ENCODE measurements at regions not wholly inside any gene's neighbourhood (a gene's known extent, or its start where the extent isn't known, plus 50 kb on each side); places are given as distances from the start of the nearest gene placed in this dataset.

DNA sequence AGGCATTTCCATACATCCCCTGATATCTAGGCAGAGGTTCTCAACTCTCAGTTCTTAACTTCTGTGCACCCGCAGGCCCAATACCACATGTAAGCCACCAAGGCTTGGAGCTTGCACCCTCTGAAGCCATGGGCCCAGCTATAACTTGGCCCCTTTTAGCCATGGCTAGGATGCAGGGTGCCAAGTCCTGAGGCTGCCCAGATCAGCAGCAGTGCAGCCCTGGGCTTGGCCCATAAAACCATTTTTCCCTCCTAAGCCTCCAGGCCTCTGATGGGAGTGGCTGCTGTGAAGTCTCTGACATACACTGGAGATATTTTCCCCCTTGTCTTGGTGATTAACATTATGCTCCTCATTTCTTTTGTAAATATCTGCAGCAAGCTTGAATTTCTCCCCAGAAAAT lies 110.3 kb upstream of the CNTN1 start:
- DNase-seq, result no peak
- Histone ChIP-seq H3K9me3 (ENCODE audit: low read depth) (no peaks in the 10 kb centered on the region), H3K9ac (no peak overlapping the region), H3K36me3 (ENCODE audit: low read depth) (no peaks in the 10 kb centered on the region), H3K79me2 (ENCODE audit: insufficient read depth) (no peaks in the 10 kb centered on the region), H3K27ac (no peak overlapping the region), H3F3A (ENCODE audit: insufficient read depth) (no peaks in the 10 kb centered on the region), H4K20me1 (ENCODE audit: insufficient read depth) (no peaks in the 10 kb centered on the region), H2AFZ (no peak overlapping the region), H3K4me2 (ENCODE audit: unreplicated experiment) (no peak overlapping the region), H3K4me3 (no peak overlapping the region), H3K4me1 (ENCODE audit: insufficient read depth) (no peaks in the 10 kb centered on the region), H3K9me2 (ENCODE audit: insufficient read depth) (no peaks in the 10 kb centered on the region), H3K27me3 (replicated peaks; ENCODE audit: insufficient read depth) (no peaks in the 10 kb centered on the region)
- 40 to 60% methylated on average over 1 of the region's 1 CpG for WGBS, 2 experiments (ENCODE audit: low coverage in 1 of 2, low lambda C conversion rate in 2 of 2, missing lambda C conversion rate in 2 of 2)
- TF ChIP-seq EZH2 (IDR thresholded peaks at IDR 0.05; ENCODE audit: insufficient read depth, poor library complexity, severe bottlenecking) (no peak), EZH2phosphoT487 (IDR thresholded peaks at IDR 0.05; ENCODE audit: insufficient read depth, low read depth) (no peak)
- in situ Hi-C loops (cut with MboI), result no loop called here

DNA sequence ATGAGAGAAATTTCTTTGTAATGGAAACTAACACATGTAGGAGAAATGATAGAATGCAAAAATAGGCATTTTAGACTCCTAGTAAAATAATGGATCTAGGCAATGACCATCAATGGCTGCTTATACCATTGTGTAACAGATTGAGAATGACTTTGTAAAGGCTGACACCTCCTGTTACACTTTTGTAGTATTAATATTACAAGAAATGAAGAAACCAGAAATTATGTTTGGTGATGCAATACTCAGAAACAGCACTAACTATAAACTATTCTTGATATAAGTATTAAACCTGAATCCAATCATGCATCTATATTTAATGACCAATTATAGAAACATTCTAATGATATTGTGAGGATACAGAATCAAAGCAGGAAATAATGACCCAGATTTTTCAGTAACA lies 108.5 kb upstream of the CNTN1 start:
- Histone ChIP-seq H2AFZ (no peak overlapping the region), H3F3A (ENCODE audit: insufficient read depth) (no peaks in the 10 kb centered on the region), H3K27me3 (replicated peaks; ENCODE audit: insufficient read depth) (no peaks in the 10 kb centered on the region), H3K9me3 (ENCODE audit: low read depth) (no peaks in the 10 kb centered on the region), H3K4me2 (ENCODE audit: unreplicated experiment) (no peak overlapping the region), H3K36me3 (ENCODE audit: low read depth) (no peaks in the 10 kb centered on the region), H4K20me1 (ENCODE audit: insufficient read depth) (no peaks in the 10 kb centered on the region), H3K4me3 (no peak overlapping the region), H3K4me1 (ENCODE audit: insufficient read depth) (no peaks in the 10 kb centered on the region), H3K9me2 (ENCODE audit: insufficient read depth) (no peaks in the 10 kb centered on the region), H3K27ac (no peak overlapping the region), H3K9ac (no peak overlapping the region), H3K79me2 (ENCODE audit: insufficient read depth) (no peaks in the 10 kb centered on the region)
- DNase-seq, result no peak
- no peak for TF ChIP-seq EZH2phosphoT487 (IDR thresholded peaks at IDR 0.05; ENCODE audit: insufficient read depth, low read depth)
- no peak for TF ChIP-seq EZH2 (IDR thresholded peaks at IDR 0.05; ENCODE audit: insufficient read depth, poor library complexity, severe bottlenecking)
- in situ Hi-C loops (cut with MboI), result no loop called here

DNA sequence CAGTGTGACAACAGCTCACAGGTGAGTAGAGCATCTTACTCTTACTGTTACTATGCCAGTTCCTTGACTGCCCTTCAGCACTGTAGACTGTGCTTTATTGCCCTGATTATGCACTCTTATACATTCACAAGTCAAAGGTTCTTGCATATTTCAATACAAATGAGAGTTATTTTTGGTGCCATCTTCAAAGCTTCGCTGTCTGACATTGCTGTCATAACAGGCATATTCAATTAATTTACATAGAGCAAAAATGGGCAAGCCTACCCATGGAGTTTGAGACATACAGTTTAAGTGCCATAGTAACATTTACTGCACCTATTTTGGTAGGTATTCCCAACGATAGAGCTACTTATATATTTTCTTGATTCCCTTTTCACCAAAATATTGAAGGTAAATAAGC lies 107.5 kb upstream of the CNTN1 start:
- DNase-seq, result no peak
- WGBS, 2 experiments (ENCODE audit: low coverage in 1 of 2, low lambda C conversion rate in 2 of 2, missing lambda C conversion rate in 2 of 2), result 31 to 42% methylated on average over 2 of the region's 2 CpGs
- Histone ChIP-seq H3K4me1 (ENCODE audit: insufficient read depth) (no peaks in the 10 kb centered on the region), H3K9ac (no peak overlapping the region), H3F3A (ENCODE audit: insufficient read depth) (no peaks in the 10 kb centered on the region), H4K20me1 (ENCODE audit: insufficient read depth) (no peaks in the 10 kb centered on the region), H3K79me2 (ENCODE audit: insufficient read depth) (no peaks in the 10 kb centered on the region), H2AFZ (no peak overlapping the region), H3K4me2 (ENCODE audit: unreplicated experiment) (no peak overlapping the region), H3K27ac (no peak overlapping the region), H3K27me3 (replicated peaks; ENCODE audit: insufficient read depth) (no peaks in the 10 kb centered on the region), H3K36me3 (ENCODE audit: low read depth) (no peaks in the 10 kb centered on the region), H3K9me2 (ENCODE audit: insufficient read depth) (no peaks in the 10 kb centered on the region), H3K9me3 (ENCODE audit: low read depth) (no peaks in the 10 kb centered on the region), H3K4me3 (no peak overlapping the region)
- in situ Hi-C loops (cut with MboI), result no loop called here
- TF ChIP-seq EZH2 (IDR thresholded peaks at IDR 0.05; ENCODE audit: insufficient read depth, poor library complexity, severe bottlenecking), result no peak
- TF ChIP-seq EZH2phosphoT487 (IDR thresholded peaks at IDR 0.05; ENCODE audit: insufficient read depth, low read depth), result no peak

DNA sequence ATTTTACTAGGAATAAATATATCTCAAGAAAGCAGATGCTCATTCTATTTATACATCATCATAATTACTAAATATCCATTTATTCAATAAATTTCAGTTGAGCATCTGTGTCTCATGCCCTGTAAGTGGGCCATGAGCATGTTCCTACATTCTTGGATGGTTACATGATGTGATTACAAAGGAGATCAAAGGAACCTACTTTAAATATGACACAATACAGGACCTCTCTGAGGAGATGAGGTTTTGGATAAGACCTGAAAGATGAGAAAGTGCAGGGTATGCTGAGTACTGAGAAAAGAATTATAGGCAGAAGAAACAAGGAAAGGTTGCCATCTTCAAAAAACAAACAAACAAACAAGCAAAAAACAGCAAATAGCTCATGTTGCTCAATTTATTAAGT lies 105.4 kb upstream of the CNTN1 start:
- no peaks in the 10 kb centered on the region for H3K4me1 ChIP-seq (ENCODE audit: insufficient read depth)
- no peaks in the 10 kb centered on the region for H3K9me2 ChIP-seq (ENCODE audit: insufficient read depth)
- no peaks in the 10 kb centered on the region for H3K79me2 ChIP-seq (ENCODE audit: insufficient read depth)
- H3K9ac ChIP-seq, result no peak overlapping the region
- no peak for DNase-seq
- no peak overlapping the region for H3K27ac ChIP-seq
- H3K27me3 ChIP-seq (replicated peaks; ENCODE audit: insufficient read depth), result no peaks in the 10 kb centered on the region
- TF ChIP-seq EZH2 (IDR thresholded peaks at IDR 0.05; ENCODE audit: insufficient read depth, poor library complexity, severe bottlenecking) (no peak), EZH2phosphoT487 (IDR thresholded peaks at IDR 0.05; ENCODE audit: insufficient read depth, low read depth) (no peak)
- no peaks in the 10 kb centered on the region for H4K20me1 ChIP-seq (ENCODE audit: insufficient read depth)
- H3K9me3 ChIP-seq (ENCODE audit: low read depth), result no peaks in the 10 kb centered on the region
- no peak overlapping the region for H3K4me3 ChIP-seq
- H2AFZ ChIP-seq, result no peak overlapping the region
- no peak overlapping the region for H3K4me2 ChIP-seq (ENCODE audit: unreplicated experiment)
- in situ Hi-C loops (cut with MboI), result no loop called here
- H3F3A ChIP-seq (ENCODE audit: insufficient read depth), result no peaks in the 10 kb centered on the region
- no peaks in the 10 kb centered on the region for H3K36me3 ChIP-seq (ENCODE audit: low read depth)

DNA sequence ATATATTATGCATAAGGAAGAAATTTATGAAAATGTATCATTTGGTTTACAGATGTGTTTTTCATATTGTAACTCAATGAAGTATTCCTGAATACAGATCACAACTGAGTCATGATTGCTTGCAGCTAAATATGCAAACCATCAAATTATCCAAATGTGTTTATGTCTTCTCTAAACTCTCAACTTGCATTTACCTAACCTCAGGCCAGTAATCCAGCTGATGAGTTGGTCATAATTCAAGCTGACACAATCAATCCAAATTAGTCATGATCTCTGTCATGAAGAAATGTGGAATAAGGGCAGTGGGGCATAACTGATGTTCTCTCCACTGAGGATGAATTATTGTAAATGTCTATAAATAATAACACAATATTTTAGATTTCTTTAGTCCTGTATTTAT lies 104.8 kb upstream of the CNTN1 start:
- H2AFZ ChIP-seq, result no peak overlapping the region
- H3K79me2 ChIP-seq (ENCODE audit: insufficient read depth), result no peaks in the 10 kb centered on the region
- H3F3A ChIP-seq (ENCODE audit: insufficient read depth), result no peaks in the 10 kb centered on the region
- no peaks in the 10 kb centered on the region for H3K36me3 ChIP-seq (ENCODE audit: low read depth)
- H3K9me3 ChIP-seq (ENCODE audit: low read depth), result no peaks in the 10 kb centered on the region
- in situ Hi-C loops (cut with MboI), result no loop called here
- no peak for DNase-seq
- H3K9ac ChIP-seq, result no peak overlapping the region
- no peak overlapping the region for H3K27ac ChIP-seq
- TF ChIP-seq EZH2 (IDR thresholded peaks at IDR 0.05; ENCODE audit: insufficient read depth, poor library complexity, severe bottlenecking) (no peak), EZH2phosphoT487 (IDR thresholded peaks at IDR 0.05; ENCODE audit: insufficient read depth, low read depth) (no peak)
- no peaks in the 10 kb centered on the region for H3K9me2 ChIP-seq (ENCODE audit: insufficient read depth)
- H3K27me3 ChIP-seq (replicated peaks; ENCODE audit: insufficient read depth), result no peaks in the 10 kb centered on the region
- H3K4me2 ChIP-seq (ENCODE audit: unreplicated experiment), result no peak overlapping the region
- no peaks in the 10 kb centered on the region for H4K20me1 ChIP-seq (ENCODE audit: insufficient read depth)
- H3K4me1 ChIP-seq (ENCODE audit: insufficient read depth), result no peaks in the 10 kb centered on the region
- H3K4me3 ChIP-seq, result no peak overlapping the region
